ENCODE measurements at regions not wholly inside any gene's neighbourhood (a gene's known extent, or its start where the extent isn't known, plus 50 kb on each side); places are given as distances from the start of the nearest gene placed in this dataset.

- TF ChIP-seq, protein P1, sequence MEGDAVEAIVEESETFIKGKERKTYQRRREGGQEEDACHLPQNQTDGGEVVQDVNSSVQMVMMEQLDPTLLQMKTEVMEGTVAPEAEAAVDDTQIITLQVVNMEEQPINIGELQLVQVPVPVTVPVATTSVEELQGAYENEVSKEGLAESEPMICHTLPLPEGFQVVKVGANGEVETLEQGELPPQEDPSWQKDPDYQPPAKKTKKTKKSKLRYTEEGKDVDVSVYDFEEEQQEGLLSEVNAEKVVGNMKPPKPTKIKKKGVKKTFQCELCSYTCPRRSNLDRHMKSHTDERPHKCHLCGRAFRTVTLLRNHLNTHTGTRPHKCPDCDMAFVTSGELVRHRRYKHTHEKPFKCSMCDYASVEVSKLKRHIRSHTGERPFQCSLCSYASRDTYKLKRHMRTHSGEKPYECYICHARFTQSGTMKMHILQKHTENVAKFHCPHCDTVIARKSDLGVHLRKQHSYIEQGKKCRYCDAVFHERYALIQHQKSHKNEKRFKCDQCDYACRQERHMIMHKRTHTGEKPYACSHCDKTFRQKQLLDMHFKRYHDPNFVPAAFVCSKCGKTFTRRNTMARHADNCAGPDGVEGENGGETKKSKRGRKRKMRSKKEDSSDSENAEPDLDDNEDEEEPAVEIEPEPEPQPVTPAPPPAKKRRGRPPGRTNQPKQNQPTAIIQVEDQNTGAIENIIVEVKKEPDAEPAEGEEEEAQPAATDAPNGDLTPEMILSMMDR (IDR thresholded peaks at IDR 0.05): no peak
- TF ChIP-seq POLR2A (IDR thresholded peaks at IDR 0.05): no peak
Measured at GRCh38 chr10:4483811-4484210, 342.2 kb upstream of the AKR1E2 start.

Measured in thyroid gland (tissue), 4 donors.